NT2/D1 (cell line): ENCODE measurements at regions not wholly inside any gene's neighbourhood (a gene's known extent, or its start where the extent isn't known, plus 50 kb on each side); places are given as distances from the start of the nearest gene placed in this dataset.

ENCODE experiments used
- DNase-seq: peaks from one replicate; pipeline ENCODE4 v3.0.0-alpha.2; 2011; ENCODE audit warnings: low read depth, low spot score
- H3K27me3 ChIP-seq: 2 replicates; pipeline ENCODE4 v1.6.0; 2011; ENCODE audit warnings: mild to moderate bottlenecking; ENCODE audit not compliant: insufficient read length, insufficient read depth
- H3K36me3 ChIP-seq: 2 replicates; pipeline ENCODE4 v1.6.1; 2011; ENCODE audit warnings: mild to moderate bottlenecking, low read length, mixed read lengths; ENCODE audit not compliant: insufficient read depth, insufficient read length
- H3K4me1 ChIP-seq: 2 replicates; pipeline ENCODE4 v1.5.1; 2011; ENCODE audit not compliant: insufficient read depth, insufficient read length
- H3K4me3 ChIP-seq: 2 replicates; pipeline ENCODE4 v1.5.1; 2011; ENCODE audit warnings: low read depth; ENCODE audit not compliant: insufficient read length
- H3K9ac ChIP-seq: 2 replicates; pipeline ENCODE4 v1.6.0; 2011; ENCODE audit warnings: low read depth; ENCODE audit not compliant: insufficient read length
- H3K9me3 ChIP-seq: 2 replicates; pipeline ENCODE4 v1.5.1; 2011; ENCODE audit warnings: mild to moderate bottlenecking, low read length; ENCODE audit not compliant: insufficient read depth
- SUZ12 ChIP-seq: IDR thresholded peaks from 2 replicates; pipeline ENCODE4 v1.6.1; 2011; ENCODE audit not compliant: insufficient read length, insufficient read depth; ENCODE audit errors: extremely low read depth
- YY1 ChIP-seq: IDR thresholded peaks from 2 replicates; pipeline ENCODE4 v1.6.1; 2011; ENCODE audit not compliant: insufficient read length, insufficient read depth
- ZNF274 ChIP-seq: IDR thresholded peaks from 2 replicates; pipeline ENCODE4 v1.6.1; 2011; ENCODE audit warnings: mild to moderate bottlenecking, low read depth, low read length

GRCh38 chr15:94069844-94070243 lies 161.5 kb upstream of the MCTP2 start:
- DNase-seq = no peak
- Histone ChIP-seq H3K9ac (no peak overlapping the region), H3K4me1 (no peaks in the 10 kb centered on the region), H3K9me3 (peaks cover 18% of the 10 kb centered on the region; the same call in 1 of the 2 replicates), H3K36me3 (no peaks in the 10 kb centered on the region), H3K27me3 (no peaks in the 10 kb centered on the region), H3K4me3 (no peak overlapping the region)
- no peak for TF ChIP-seq SUZ12
- no peak for TF ChIP-seq ZNF274
- TF ChIP-seq YY1 = no peak

DNA sequence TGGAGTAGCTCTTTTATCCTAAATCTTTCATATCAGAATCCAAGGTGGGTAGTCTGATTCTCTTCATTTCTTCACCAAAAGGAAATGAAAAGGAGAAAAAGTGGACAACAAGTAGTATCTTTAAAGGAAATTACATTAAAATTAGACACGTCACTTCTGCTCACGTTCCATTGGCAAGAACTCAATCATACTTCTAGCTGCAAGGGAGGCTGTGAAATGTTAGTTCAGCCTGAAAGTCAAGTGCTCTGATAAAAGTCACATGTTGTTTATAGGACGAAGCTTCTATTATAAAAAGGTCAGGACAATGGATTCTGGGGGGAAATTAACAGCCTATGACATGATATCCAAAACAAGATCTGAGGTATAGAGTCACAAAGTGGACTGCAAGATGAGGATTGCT lies 164.6 kb upstream of the MCTP2 start:
- Histone ChIP-seq H3K9me3 (peaks cover 18% of the 10 kb centered on the region; the same call in 1 of the 2 replicates), H3K4me1 (no peaks in the 10 kb centered on the region), H3K27me3 (no peaks in the 10 kb centered on the region), H3K36me3 (no peaks in the 10 kb centered on the region), H3K9ac (no peak overlapping the region), H3K4me3 (no peak overlapping the region)
- DNase-seq = no peak
- TF ChIP-seq YY1 (no peak), SUZ12 (no peak), ZNF274 (no peak)

- no peak for DNase-seq
- Histone ChIP-seq H3K27me3 (no peaks in the 10 kb centered on the region), H3K4me3 (no peak overlapping the region), H3K9ac (no peak overlapping the region), H3K4me1 (no peaks in the 10 kb centered on the region), H3K9me3 (peaks cover 18% of the 10 kb centered on the region; the same call in 1 of the 2 replicates), H3K36me3 (no peaks in the 10 kb centered on the region)
- TF ChIP-seq ZNF274 (no peak), SUZ12 (no peak), YY1 (no peak)
These were observed 165.3 kb upstream of the MCTP2 start for GRCh38 chr15:94066046-94066445.

- DNase-seq = no peak
- Histone ChIP-seq H3K4me3 (no peak overlapping the region), H3K4me1 (no peaks in the 10 kb centered on the region), H3K27me3 (no peaks in the 10 kb centered on the region), H3K9ac (no peak overlapping the region), H3K9me3 (peaks cover 18% of the 10 kb centered on the region; the same call in 1 of the 2 replicates), H3K36me3 (no peaks in the 10 kb centered on the region)
- TF ChIP-seq SUZ12 = no peak
- TF ChIP-seq YY1 = no peak
- no peak for TF ChIP-seq ZNF274
These were observed 166.6 kb upstream of the MCTP2 start for GRCh38 chr15:94064676-94065313.

DNA sequence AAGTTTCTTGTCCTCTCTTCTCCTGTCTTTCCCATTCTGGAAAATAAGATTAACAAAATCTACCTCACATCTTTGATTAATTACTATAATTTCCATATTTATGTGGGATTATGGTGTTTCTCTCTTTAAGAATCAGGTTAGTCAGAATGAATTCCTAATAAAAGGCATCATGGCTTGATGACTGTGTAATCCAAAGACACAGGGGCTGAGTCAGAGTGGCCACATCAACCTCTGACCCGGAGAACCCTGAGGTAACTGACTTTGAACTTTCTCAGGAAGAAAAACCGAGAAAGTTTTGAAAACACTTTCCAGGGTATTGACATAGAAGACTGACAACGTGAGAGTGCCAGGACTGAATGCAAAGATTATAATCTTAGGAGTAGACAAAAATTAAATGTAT lies 170.3 kb upstream of the MCTP2 start:
- Histone ChIP-seq H3K9me3 (no peaks in the 10 kb centered on the region), H3K9ac (no peak overlapping the region), H3K4me1 (no peaks in the 10 kb centered on the region), H3K27me3 (no peaks in the 10 kb centered on the region), H3K4me3 (no peak overlapping the region), H3K36me3 (no peaks in the 10 kb centered on the region)
- DNase-seq = no peak
- TF ChIP-seq ZNF274 (no peak), YY1 (no peak), SUZ12 (no peak)

DNA sequence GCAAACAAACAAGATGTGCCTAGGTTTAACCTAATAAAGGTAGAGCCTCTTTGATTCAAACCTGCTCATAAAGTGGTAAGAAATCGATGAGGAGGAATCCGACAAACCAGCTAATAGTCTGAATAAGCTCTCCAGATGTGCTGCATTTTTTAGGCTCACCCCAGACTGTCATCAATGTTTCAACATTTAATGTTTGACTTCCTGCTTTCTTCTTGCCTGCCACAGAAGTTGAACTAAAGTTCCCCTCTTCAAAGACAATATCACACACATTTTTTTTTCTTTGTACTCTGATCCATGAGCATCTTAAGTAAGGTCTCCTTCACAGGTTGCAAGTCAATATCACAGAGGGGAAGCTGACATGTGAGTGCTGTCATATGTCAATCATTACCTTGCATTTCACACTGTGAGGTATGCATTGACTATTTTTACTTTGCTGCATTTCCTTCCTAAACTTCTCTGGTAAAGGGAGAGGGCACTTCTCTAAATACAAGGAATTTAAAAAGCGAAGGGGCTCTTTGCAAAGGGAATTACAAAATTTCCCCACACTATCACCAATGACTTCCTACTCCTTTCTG lies 172.3 kb upstream of the MCTP2 start:
- no peak overlapping the region for H3K4me3 ChIP-seq
- no peaks in the 10 kb centered on the region for H3K27me3 ChIP-seq
- DNase-seq = no peak
- H3K4me1 ChIP-seq = no peaks in the 10 kb centered on the region
- no peaks in the 10 kb centered on the region for H3K36me3 ChIP-seq
- H3K9me3 ChIP-seq = no peaks in the 10 kb centered on the region
- no peak overlapping the region for H3K9ac ChIP-seq
- TF ChIP-seq ZNF274 (no peak), SUZ12 (no peak), YY1 (no peak)

DNA sequence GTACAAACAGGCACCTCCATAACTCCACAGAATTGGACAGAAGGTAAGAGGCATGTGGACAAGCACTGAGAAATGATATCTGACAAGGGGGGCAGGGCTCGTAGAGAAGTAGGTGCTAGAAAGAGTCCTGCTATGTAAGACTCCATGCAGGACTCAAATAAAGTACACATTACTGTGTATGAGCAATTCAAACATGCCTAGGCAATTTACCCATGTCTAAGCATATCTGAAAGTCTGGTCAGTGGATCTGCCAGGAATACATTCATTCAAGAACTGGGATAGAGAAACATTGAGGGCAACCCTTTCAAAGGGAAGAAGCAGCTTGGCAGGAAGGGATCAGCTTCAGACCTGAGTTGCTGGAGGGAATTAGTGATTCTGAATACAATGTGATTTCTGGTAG lies 174.1 kb upstream of the MCTP2 start:
- Histone ChIP-seq H3K9ac (no peak overlapping the region), H3K4me3 (no peak overlapping the region), H3K27me3 (no peaks in the 10 kb centered on the region), H3K4me1 (no peaks in the 10 kb centered on the region), H3K36me3 (no peaks in the 10 kb centered on the region), H3K9me3 (no peaks in the 10 kb centered on the region)
- no peak for DNase-seq
- TF ChIP-seq ZNF274 = no peak
- no peak for TF ChIP-seq SUZ12
- TF ChIP-seq YY1 = no peak

- Histone ChIP-seq H3K9me3 (no peaks in the 10 kb centered on the region), H3K36me3 (no peaks in the 10 kb centered on the region), H3K27me3 (no peaks in the 10 kb centered on the region), H3K9ac (no peak overlapping the region), H3K4me3 (no peak overlapping the region), H3K4me1 (no peaks in the 10 kb centered on the region)
- TF ChIP-seq ZNF274 (no peak), SUZ12 (no peak), YY1 (no peak)
- DNase-seq = no peak
These were observed 175.0 kb upstream of the MCTP2 start for GRCh38 chr15:94056314-94056713.
